ENCODE measurements at regions not wholly inside any gene's neighbourhood (a gene's known extent, or its start where the extent isn't known, plus 50 kb on each side); places are given as distances from the start of the nearest gene placed in this dataset.
"Not testable (repeated sequence)": the region's sequence is repeated elsewhere in the genome, so short reads cannot be mapped to it uniquely, and the experiment has no call there.

DNA sequence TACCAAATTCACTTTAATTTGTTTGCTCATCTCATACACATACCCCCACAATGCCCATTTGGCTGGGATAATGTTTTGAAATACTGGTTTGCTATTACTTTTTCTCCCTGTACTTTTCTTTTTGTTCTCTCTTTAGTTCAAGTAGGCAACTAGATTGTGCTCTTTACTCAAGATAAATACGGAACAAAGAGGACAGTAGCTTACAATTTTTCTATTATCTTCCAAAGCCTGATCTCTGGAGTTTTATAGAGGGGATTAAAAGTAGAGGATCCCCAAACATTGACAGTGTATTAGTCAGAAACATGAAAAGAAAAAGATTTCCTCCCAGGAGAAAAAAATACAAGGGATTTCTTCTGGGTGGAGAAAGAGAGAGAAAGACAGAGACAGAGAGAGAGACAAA is 102.1 kb upstream of the FSCB start:
- Histone ChIP-seq H3K9me3 (no peaks in the 10 kb centered on the region), H3K36me3 (no peaks in the 10 kb centered on the region), H3K4me3 (ENCODE audit: low read depth, low read length) (no peak overlapping the region), H3K27me3 (no peaks in the 10 kb centered on the region), H3K4me1 (no peaks in the 10 kb centered on the region)
- DNase-seq = no peak
- TF ChIP-seq, protein P1, sequence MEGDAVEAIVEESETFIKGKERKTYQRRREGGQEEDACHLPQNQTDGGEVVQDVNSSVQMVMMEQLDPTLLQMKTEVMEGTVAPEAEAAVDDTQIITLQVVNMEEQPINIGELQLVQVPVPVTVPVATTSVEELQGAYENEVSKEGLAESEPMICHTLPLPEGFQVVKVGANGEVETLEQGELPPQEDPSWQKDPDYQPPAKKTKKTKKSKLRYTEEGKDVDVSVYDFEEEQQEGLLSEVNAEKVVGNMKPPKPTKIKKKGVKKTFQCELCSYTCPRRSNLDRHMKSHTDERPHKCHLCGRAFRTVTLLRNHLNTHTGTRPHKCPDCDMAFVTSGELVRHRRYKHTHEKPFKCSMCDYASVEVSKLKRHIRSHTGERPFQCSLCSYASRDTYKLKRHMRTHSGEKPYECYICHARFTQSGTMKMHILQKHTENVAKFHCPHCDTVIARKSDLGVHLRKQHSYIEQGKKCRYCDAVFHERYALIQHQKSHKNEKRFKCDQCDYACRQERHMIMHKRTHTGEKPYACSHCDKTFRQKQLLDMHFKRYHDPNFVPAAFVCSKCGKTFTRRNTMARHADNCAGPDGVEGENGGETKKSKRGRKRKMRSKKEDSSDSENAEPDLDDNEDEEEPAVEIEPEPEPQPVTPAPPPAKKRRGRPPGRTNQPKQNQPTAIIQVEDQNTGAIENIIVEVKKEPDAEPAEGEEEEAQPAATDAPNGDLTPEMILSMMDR (IDR thresholded peaks at IDR 0.05; ENCODE audit: low read depth, low read length) = no peak

DNA sequence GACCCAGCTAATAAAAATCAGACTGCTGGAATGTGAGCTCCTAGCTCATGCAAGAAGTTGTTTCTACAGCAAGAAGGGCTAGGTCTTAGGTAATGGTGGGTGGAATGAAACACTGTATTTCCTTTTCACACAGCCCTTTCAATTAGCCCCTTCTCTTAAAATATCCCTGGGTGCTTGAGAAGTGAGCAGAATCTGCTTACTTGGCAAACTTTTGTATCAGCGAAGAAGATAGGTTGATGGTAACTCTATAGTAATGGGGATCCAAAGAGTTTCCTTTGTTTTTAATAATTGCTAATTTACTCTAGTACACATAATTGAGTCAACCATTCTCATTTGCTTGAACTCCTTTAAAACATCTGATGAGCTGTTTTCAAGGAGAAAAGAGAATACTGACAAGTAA is 100.6 kb upstream of the FSCB start:
- TF ChIP-seq, protein P1 (IDR thresholded peaks at IDR 0.05; ENCODE audit: low read depth, low read length) = no peak
- no peaks in the 10 kb centered on the region for H3K27me3 ChIP-seq
- DNase-seq = no peak
- H3K4me3 ChIP-seq (ENCODE audit: low read depth, low read length) = no peak overlapping the region
- H3K36me3 ChIP-seq = no peaks in the 10 kb centered on the region
- H3K9me3 ChIP-seq = no peaks in the 10 kb centered on the region
- no peaks in the 10 kb centered on the region for H3K4me1 ChIP-seq

DNA sequence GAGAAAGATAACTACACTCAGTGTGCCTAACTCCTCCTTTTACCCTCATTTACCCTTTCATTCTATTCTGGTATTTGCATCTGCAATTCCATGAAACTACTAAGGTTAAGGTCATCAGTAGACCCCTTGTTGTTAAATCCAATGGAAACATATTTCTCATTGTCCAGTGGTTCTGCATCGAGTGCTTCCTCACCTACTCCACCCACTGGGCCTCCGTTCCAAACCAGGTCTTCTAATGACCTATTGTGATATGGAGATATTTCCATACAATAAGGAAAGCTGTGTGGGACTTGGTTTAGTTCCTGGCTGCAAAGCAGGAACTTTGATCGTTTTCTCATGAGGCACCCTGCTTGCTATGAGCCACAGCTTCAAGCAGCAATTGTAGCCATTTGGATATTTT is 99.5 kb upstream of the FSCB start:
- TF ChIP-seq, protein P1 (IDR thresholded peaks at IDR 0.05; ENCODE audit: low read depth, low read length) = no peak
- Histone ChIP-seq H3K4me3 (ENCODE audit: low read depth, low read length) (no peak overlapping the region), H3K9me3 (no peaks in the 10 kb centered on the region), H3K36me3 (no peaks in the 10 kb centered on the region), H3K27me3 (no peaks in the 10 kb centered on the region), H3K4me1 (no peaks in the 10 kb centered on the region)
- DNase-seq = no peak

DNA sequence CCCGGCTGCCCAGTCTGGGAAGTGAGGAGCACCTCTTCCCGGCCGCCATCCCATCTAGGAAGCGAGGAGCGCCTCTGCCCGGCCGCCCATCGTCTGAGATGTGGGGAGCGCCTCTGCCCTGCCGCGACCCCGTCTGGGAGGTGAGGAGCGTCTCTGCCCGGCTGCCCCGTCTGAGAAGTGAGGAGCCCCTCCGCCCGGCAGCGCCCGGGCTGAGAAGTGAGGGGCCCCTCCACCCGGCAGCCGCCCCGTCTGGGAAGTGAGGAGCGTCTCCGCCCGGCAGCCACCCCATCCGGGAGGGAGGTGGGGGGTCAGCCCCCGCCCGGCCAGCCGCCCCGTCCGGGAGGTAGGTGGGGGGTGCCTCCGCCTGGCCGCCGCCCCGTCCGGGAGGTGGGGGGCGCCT is 94.2 kb upstream of the FSCB start:
- DNase-seq; H3K9me3 ChIP-seq; H3K4me1 ChIP-seq; H3K36me3 ChIP-seq; H3K4me3 ChIP-seq (ENCODE audit: low read depth, low read length); H3K27me3 ChIP-seq: not testable (repeated sequence)

DNA sequence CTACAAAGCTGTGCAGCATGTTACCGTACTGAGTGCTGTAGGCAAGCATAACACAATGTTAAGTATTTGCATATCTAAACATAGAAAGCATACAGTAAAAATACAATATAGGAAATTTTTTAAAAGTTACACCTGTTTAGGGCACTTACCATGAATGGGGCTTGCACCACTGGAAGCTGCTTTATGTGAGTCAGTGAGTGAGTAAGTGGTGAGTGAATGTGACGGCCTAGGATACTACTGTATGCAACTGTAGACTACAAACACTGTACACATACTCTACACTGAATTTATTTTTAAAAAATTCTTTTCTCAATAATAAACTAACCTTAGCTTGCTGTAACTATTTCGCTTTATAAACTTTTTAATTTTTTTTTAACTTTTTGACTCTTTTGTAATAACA is 82.1 kb upstream of the FSCB start:
- H3K4me3 ChIP-seq (ENCODE audit: low read depth, low read length) = no peak overlapping the region
- H3K27me3 ChIP-seq = no peaks in the 10 kb centered on the region
- H3K36me3 ChIP-seq = no peaks in the 10 kb centered on the region
- H3K4me1 ChIP-seq = no peaks in the 10 kb centered on the region
- DNase-seq = no peak
- no peaks in the 10 kb centered on the region for H3K9me3 ChIP-seq
- TF ChIP-seq, protein P1 (IDR thresholded peaks at IDR 0.05; ENCODE audit: low read depth, low read length) = no peak

DNA sequence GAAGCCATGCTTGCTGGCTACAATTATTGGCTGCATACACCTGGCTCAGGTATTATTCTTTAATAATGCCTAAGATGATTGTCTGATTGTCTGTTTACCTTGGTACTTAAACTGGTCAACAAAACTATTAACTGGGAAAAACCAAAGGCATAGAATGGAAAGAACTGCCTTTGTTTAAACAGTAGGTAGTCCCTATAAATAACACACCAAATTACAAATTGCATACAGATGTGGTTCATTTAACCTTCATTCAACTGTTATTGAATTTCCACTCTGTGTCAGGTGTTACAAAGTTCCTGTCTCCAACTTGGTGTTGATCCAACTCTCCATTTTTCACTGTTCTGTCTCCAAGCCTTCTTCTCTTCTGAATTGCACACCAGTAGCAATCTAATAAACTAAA is 79.8 kb upstream of the FSCB start:
- no peaks in the 10 kb centered on the region for H3K27me3 ChIP-seq
- H3K4me1 ChIP-seq = no peaks in the 10 kb centered on the region
- DNase-seq = no peak
- H3K9me3 ChIP-seq = no peaks in the 10 kb centered on the region
- no peak overlapping the region for H3K4me3 ChIP-seq (ENCODE audit: low read depth, low read length)
- no peaks in the 10 kb centered on the region for H3K36me3 ChIP-seq
- TF ChIP-seq, protein P1 (IDR thresholded peaks at IDR 0.05; ENCODE audit: low read depth, low read length) = no peak

DNA sequence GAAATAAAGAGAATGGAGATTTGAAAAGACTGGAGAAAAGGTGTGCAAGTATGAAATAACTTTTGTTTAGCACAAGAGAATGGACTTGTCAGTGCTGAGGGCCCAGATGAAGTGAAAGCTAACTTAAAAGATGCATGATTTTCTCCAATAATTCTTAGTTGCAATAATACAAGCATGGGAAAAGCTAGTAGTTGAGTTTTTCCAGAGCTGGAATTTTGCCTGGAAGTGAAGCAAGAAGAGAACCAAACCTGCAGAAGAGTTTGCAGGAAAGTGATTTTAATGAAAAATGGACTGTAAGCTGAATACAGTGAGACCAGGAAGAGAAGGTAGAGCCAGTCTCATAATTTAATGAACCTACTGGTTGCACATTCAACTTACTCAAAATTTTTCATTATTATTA is 69.3 kb upstream of the FSCB start:
- DNase-seq = no peak
- Histone ChIP-seq H3K9me3 (no peaks in the 10 kb centered on the region; the same call in 1 of the 2 replicates), H3K27me3 (no peaks in the 10 kb centered on the region)

More for the DNA sequence above, 69.3 kb upstream of the FSCB start:
- Histone ChIP-seq H3K36me3 (no peaks in the 10 kb centered on the region), H3K4me1 (no peaks in the 10 kb centered on the region), H3K4me3 (ENCODE audit: low read depth, low read length) (no peak overlapping the region)
- TF ChIP-seq, protein P1 (IDR thresholded peaks at IDR 0.05; ENCODE audit: low read depth, low read length) = no peak
